Natural killer cell (primary cell): ENCODE measurements at regions not wholly inside any gene's neighbourhood (a gene's known extent, or its start where the extent isn't known, plus 50 kb on each side); places are given as distances from the start of the nearest gene placed in this dataset.

Source experiments
- ATAC-seq, 3 donors: fragments of 150-1000 bp in 2 of 3; fragments of 200-7000 bp in 1 of 3; cut with Tn5 transposase; 1 replicate in 1 of 3; 2 replicates in 2 of 3; pipeline ENCODE4 v1.10.0; 2021; ENCODE audit warnings: mild to moderate bottlenecking in 2 of 3, moderate library complexity in 2 of 3
- DNase-seq, 2 donors: peaks; one replicate each; pipeline versions ENCODE4 v3.0.0 to v3.0.0-alpha.2; 2013 to 2021; ENCODE audit warnings: mixed read lengths in 1 of 2
- H3K27ac ChIP-seq: one replicate; pipeline ENCODE4 v1.5.1; 2013; ENCODE audit warnings: mild to moderate bottlenecking, low read length
- H3K27me3 ChIP-seq: one replicate; pipeline ENCODE4 v1.6.1; 2013; ENCODE audit warnings: low read length; ENCODE audit not compliant: control insufficient read depth, insufficient read depth
- H3K36me3 ChIP-seq: one replicate; pipeline ENCODE4 v1.6.1; 2013; ENCODE audit warnings: low read length; ENCODE audit not compliant: control insufficient read depth, insufficient read depth
- H3K4me1 ChIP-seq: one replicate; pipeline ENCODE4 v1.6.1; 2013; ENCODE audit warnings: low read length; ENCODE audit not compliant: control insufficient read depth, insufficient read depth
- H3K4me3 ChIP-seq: one replicate; pipeline ENCODE4 v1.5.1; 2013; ENCODE audit warnings: low read length
- H3K9me3 ChIP-seq: one replicate; pipeline ENCODE4 v1.6.1; 2013; ENCODE audit warnings: low read length; ENCODE audit not compliant: control insufficient read depth, insufficient read depth
- H3K27ac Mint-ChIP-seq, 2 donors: one replicate each; pipeline ENCODE4 v1.8.0; 2022; ENCODE audit warnings: mild to moderate bottlenecking in 2 of 2, mixed read lengths in 2 of 2, moderate library complexity in 1 of 2
- H3K27me3 Mint-ChIP-seq, 2 donors: one replicate each; pipeline ENCODE4 v1.8.0; 2022; ENCODE audit warnings: low read depth in 2 of 2, mixed read lengths in 2 of 2
- H3K36me3 Mint-ChIP-seq: one replicate; pipeline ENCODE4 v1.8.0; 2022; ENCODE audit warnings: mixed read lengths
- H3K4me1 Mint-ChIP-seq, 2 donors: one replicate each; pipeline ENCODE4 v1.8.0; 2022; ENCODE audit warnings: mixed read lengths in 2 of 2
- H3K4me3 Mint-ChIP-seq: one replicate; pipeline ENCODE4 v1.8.0; 2022; ENCODE audit warnings: mild to moderate bottlenecking, moderate library complexity, mixed read lengths
- H3K9me3 Mint-ChIP-seq, 2 donors: one replicate each; pipeline ENCODE4 v1.8.0; 2022; ENCODE audit warnings: mixed read lengths in 2 of 2
- CTCF ChIP-seq: fragments of 200-600 bp; IDR thresholded peaks from one replicate; pipeline ENCODE4 v1.8.0; 2022; ENCODE audit warnings: antibody characterized with exemption
- WGBS: methylation state at CpG from one replicate; pipeline ENCODE4 v1.1.7; 2013; ENCODE audit warnings: missing lambda C conversion rate; ENCODE audit not compliant: insufficient coverage; 5-methylcytosine and 5-hydroxymethylcytosine counted together
- intact Hi-C: fragments of 100-400 bp; cut with micrococcal nuclease; formaldehyde crosslinking; loops from one replicate; pipeline ENCODE4 v1.14.2; 2022

GRCh38 chr20:16187956-16188616 lies 385.2 kb downstream of the KIF16B start:
- ATAC-seq: peak in 1 of 3 donors; percentile 56
- TF ChIP-seq CTCF: no peak
- intact Hi-C loops: no loop called here
- H3K36me3 ChIP-seq: no peaks in the 10 kb centered on the region
- no peak for DNase-seq
- no peaks in the 10 kb centered on the region for H3K27me3 ChIP-seq
- Mint-ChIP-seq H3K36me3 (no peaks in the 10 kb centered on the region), H3K9me3 (no peaks in the 10 kb centered on the region), H3K4me1 (no peaks in the 10 kb centered on the region), H3K27me3 (peaks cover 7% of the 10 kb centered on the region in 2 donors), H3K4me3 (no peak overlapping the region), H3K27ac (no peak overlapping the region)
- no peak overlapping the region for H3K4me3 ChIP-seq
- WGBS: 100% methylated on average over 2 of the region's 2 CpGs
- H3K9me3 ChIP-seq: no peaks in the 10 kb centered on the region
- H3K4me1 ChIP-seq: no peaks in the 10 kb centered on the region
- no peak overlapping the region for H3K27ac ChIP-seq

GRCh38 chr20:16179919-16180318 lies 393.3 kb downstream of the KIF16B start:
- Histone ChIP-seq H3K4me1 (peaks cover 6% of the 10 kb centered on the region), H3K36me3 (no peaks in the 10 kb centered on the region), H3K27ac (no peak overlapping the region), H3K4me3 (no peak overlapping the region), H3K9me3 (no peaks in the 10 kb centered on the region), H3K27me3 (no peaks in the 10 kb centered on the region)
- H3K27me3 Mint-ChIP-seq: peaks cover 3 to 8% of the 10 kb centered on the region in 2 donors
- intact Hi-C loops: no loop called here
- H3K27ac Mint-ChIP-seq: no peak overlapping the region
- peaks cover 7% of the 10 kb centered on the region for H3K36me3 Mint-ChIP-seq
- no peak for DNase-seq
- TF ChIP-seq CTCF: no peak
- 86% methylated on average over 3 of the region's 3 CpGs for WGBS
- peaks cover 16 to 25% of the 10 kb centered on the region in 2 donors for H3K4me1 Mint-ChIP-seq
- peaks cover 2 to 3% of the 10 kb centered on the region in 2 donors for H3K9me3 Mint-ChIP-seq
- H3K4me3 Mint-ChIP-seq: no peak overlapping the region
- no peak for ATAC-seq

- Histone ChIP-seq H3K27me3 (no peaks in the 10 kb centered on the region), H3K4me3 (no peak overlapping the region), H3K4me1 (peaks cover 10% of the 10 kb centered on the region), H3K27ac (no peak overlapping the region), H3K9me3 (no peaks in the 10 kb centered on the region), H3K36me3 (no peaks in the 10 kb centered on the region)
- Mint-ChIP-seq H3K4me3 (no peak overlapping the region), H3K27ac (no peak overlapping the region), H3K27me3 (peaks cover 3 to 8% of the 10 kb centered on the region in 2 donors), H3K9me3 (peaks cover 2 to 3% of the 10 kb centered on the region in 2 donors), H3K4me1 (peaks cover 21 to 30% of the 10 kb centered on the region in 2 donors), H3K36me3 (peaks cover 7% of the 10 kb centered on the region)
- 87% methylated on average over 1 of the region's 1 CpG for WGBS
- intact Hi-C loops: no loop called here
- no peak for DNase-seq
- no peak for ATAC-seq
- no peak for TF ChIP-seq CTCF
These were observed 393.9 kb downstream of the KIF16B start for GRCh38 chr20:16179371-16179770.
